SU-DHL-6 (cell line): ENCODE measurements at regions not wholly inside any gene's neighbourhood (a gene's known extent, or its start where the extent isn't known, plus 50 kb on each side); places are given as distances from the start of the nearest gene placed in this dataset.

Experiments
- H2AFZ ChIP-seq: fragments of 200-600 bp; sonication (generic); 2 replicates; pipeline ENCODE4 v1.6.1; 2014; ENCODE audit warnings: low read depth, mild to moderate bottlenecking, moderate library complexity, mixed read lengths, antibody characterized with exemption, low read length; ENCODE audit not compliant: severe bottlenecking
- H3F3A ChIP-seq: fragments of 200-600 bp; shearing (Covaris generic); 2 replicates; pipeline ENCODE4 v1.6.0; 2016; ENCODE audit warnings: antibody characterized with exemption, mild to moderate bottlenecking; ENCODE audit not compliant: insufficient read depth
- H3K27ac ChIP-seq: fragments of 200-600 bp; sonication (generic); 2 replicates; pipeline ENCODE4 v1.5.1; 2016; ENCODE audit warnings: low read depth, mild to moderate bottlenecking, low read length, moderate library complexity, mixed read lengths
- H3K27me3 ChIP-seq: fragments of 200-600 bp; sonication (generic), shearing (Covaris generic); 2 replicates; pipeline ENCODE4 v1.6.0; 2014; ENCODE audit warnings: mild to moderate bottlenecking, low read length
- H3K36me3 ChIP-seq: fragments of 200-600 bp; sonication (generic); 2 replicates; pipeline ENCODE4 v1.6.1; 2014; ENCODE audit warnings: mild to moderate bottlenecking, low read length, mixed read lengths
- H3K4me2 ChIP-seq: fragments of 300-600, 200-600 bp; shearing (Covaris generic), sonication (generic); 2 replicates; pipeline ENCODE4 v1.6.0; 2014; ENCODE audit warnings: low read length, low read depth, mild to moderate bottlenecking; ENCODE audit not compliant: poor library complexity, severe bottlenecking
- H3K4me3 ChIP-seq: fragments of 200-600 bp; sonication (generic); 2 replicates; pipeline ENCODE4 v1.5.1; 2014; ENCODE audit warnings: antibody characterized with exemption, low read length, mild to moderate bottlenecking, mixed read lengths; ENCODE audit not compliant: insufficient read depth, poor library complexity, severe bottlenecking
- H3K79me2 ChIP-seq: fragments of 200-600 bp; sonication (generic); 2 replicates; pipeline ENCODE4 v1.6.1; 2014; ENCODE audit warnings: mild to moderate bottlenecking, low read length, moderate library complexity; ENCODE audit not compliant: insufficient read depth
- H3K9ac ChIP-seq: fragments of 200-600 bp; sonication (generic); 2 replicates; pipeline ENCODE4 v1.7.0; 2014; ENCODE audit warnings: mild to moderate bottlenecking, low read length
- H3K9me2 ChIP-seq: fragments of 200-600 bp; sonication (generic); replicated peaks from 2 replicates; pipeline ENCODE4 v1.6.1; 2014; ENCODE audit warnings: low read length; ENCODE audit not compliant: insufficient read depth
- H3K9me3 ChIP-seq: fragments of 200-600 bp; sonication (generic); 2 replicates; pipeline ENCODE4 v1.6.1; 2014; ENCODE audit warnings: low read length, mixed read lengths; ENCODE audit not compliant: insufficient read depth
- H4K20me1 ChIP-seq: fragments of 200-600 bp; sonication (generic); 2 replicates; pipeline ENCODE4 v1.6.1; 2014; ENCODE audit warnings: low read depth, mild to moderate bottlenecking, antibody characterized with exemption, low read length, moderate library complexity, mixed read lengths
- EZH2phosphoT487 ChIP-seq: fragments of 200-600 bp; sonication (generic), shearing (Covaris generic); conservative IDR thresholded peaks from 2 replicates; pipeline ENCODE4 v1.6.1; 2018; ENCODE audit warnings: mild to moderate bottlenecking, antibody characterized with exemption, low read length, moderate library complexity, mixed read lengths
- TF ChIP-seq, protein P1 (sequence below): fragments of 200-600 bp; sonication (generic); IDR thresholded peaks from one replicate; pipeline ENCODE4 v1.5.1; 2017; ENCODE audit warnings: antibody characterized with exemption, mild to moderate bottlenecking, low read length, moderate library complexity; ENCODE audit not compliant: insufficient read depth, poor library complexity, severe bottlenecking

DNA sequence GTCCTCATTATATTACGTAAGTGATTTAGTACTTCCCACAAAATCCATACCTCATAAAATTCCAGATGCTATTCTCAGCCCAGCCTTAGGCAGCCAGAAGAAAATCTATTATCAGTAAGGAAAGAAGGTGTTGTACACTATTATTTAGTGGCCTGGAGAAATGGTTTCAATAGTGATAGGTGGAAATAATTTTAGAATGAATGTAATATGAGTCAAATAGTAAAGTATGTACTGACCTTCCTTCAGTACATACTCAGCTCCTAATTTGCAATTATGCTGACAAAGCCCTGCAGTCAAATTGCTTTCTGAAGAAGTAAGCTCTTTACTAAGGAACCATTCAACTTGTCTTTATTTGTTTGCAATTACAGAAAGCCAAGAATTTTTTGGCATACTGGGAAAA is 409.2 kb downstream of the HTR1A start:
- Histone ChIP-seq H4K20me1 (no peaks in the 10 kb centered on the region), H3K36me3 (no peaks in the 10 kb centered on the region), H3K9me2 (no peaks in the 10 kb centered on the region), H3K4me2 (no peak overlapping the region), H3K9me3 (no peaks in the 10 kb centered on the region), H3K4me3 (no peak overlapping the region), H3K9ac (no peak overlapping the region), H3F3A (no peaks in the 10 kb centered on the region), H3K27me3 (no peaks in the 10 kb centered on the region), H3K27ac (no peak overlapping the region), H2AFZ (no peak overlapping the region), H3K79me2 (no peaks in the 10 kb centered on the region)
- TF ChIP-seq, protein P1, sequence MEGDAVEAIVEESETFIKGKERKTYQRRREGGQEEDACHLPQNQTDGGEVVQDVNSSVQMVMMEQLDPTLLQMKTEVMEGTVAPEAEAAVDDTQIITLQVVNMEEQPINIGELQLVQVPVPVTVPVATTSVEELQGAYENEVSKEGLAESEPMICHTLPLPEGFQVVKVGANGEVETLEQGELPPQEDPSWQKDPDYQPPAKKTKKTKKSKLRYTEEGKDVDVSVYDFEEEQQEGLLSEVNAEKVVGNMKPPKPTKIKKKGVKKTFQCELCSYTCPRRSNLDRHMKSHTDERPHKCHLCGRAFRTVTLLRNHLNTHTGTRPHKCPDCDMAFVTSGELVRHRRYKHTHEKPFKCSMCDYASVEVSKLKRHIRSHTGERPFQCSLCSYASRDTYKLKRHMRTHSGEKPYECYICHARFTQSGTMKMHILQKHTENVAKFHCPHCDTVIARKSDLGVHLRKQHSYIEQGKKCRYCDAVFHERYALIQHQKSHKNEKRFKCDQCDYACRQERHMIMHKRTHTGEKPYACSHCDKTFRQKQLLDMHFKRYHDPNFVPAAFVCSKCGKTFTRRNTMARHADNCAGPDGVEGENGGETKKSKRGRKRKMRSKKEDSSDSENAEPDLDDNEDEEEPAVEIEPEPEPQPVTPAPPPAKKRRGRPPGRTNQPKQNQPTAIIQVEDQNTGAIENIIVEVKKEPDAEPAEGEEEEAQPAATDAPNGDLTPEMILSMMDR, result no peak
- no peak for TF ChIP-seq EZH2phosphoT487

DNA sequence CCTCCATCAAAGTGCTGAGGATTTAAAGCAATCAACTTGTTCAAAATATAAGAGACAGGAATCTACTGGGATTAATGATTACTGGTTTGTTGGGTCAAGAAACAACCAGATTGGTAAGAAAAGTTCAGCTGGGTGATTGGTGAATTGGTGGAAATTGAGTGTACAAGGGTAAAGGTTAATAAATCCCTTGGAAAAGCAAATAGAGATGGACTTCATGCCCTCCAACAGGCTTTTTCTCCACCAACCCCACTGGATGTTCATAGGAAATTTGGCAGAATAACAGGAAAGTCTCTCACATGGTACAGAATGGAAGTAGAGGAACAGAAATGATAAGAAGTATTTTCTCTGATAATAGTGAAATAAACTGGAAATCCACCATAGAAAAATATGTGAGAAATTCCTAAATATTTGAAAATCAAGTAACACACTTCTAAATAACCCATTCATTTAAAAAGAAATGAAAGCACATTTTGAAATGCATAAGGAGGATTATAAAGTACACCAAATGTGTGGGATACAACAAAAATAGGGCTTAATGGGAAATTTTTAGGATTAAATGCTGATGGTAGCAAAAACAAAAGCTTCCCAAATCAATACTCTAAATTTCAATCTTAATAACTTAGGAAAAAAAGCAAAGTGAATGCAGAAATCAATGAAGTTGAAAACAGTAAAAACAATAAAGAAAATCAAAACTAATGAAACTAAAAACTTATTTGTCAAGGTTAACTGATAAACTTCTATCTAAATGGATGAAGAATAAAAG is 426.2 kb downstream of the HTR1A start:
- H3K4me2 ChIP-seq, result no peak overlapping the region
- no peaks in the 10 kb centered on the region for H3K79me2 ChIP-seq
- H3K27ac ChIP-seq, result no peak overlapping the region
- H3K27me3 ChIP-seq, result no peaks in the 10 kb centered on the region
- H3K36me3 ChIP-seq, result no peaks in the 10 kb centered on the region
- no peak for TF ChIP-seq EZH2phosphoT487
- TF ChIP-seq, protein P1, result no peak
- H3K9me3 ChIP-seq, result no peaks in the 10 kb centered on the region
- H3K4me3 ChIP-seq, result no peak overlapping the region
- H2AFZ ChIP-seq, result no peak overlapping the region
- no peaks in the 10 kb centered on the region for H3K9me2 ChIP-seq
- no peak overlapping the region for H3K9ac ChIP-seq
- H4K20me1 ChIP-seq, result no peaks in the 10 kb centered on the region
- no peaks in the 10 kb centered on the region for H3F3A ChIP-seq

DNA sequence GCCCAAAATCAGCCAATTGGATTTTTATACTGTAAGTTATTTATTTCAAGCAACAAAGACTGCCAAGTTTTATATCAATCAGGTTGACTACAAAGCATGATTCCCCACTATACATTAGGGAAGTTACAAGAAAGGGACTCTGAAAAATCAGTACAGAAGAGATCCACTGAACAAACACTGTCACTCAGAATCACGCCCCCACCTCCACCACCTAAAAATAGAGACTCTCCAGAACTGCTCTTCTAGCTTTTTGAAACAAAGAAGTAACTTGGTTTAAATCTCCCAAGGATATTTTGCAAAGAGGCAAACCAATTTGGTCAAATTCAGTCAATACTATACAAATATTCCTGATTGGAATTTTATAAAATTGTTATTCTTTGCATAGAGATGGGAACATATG is 438.0 kb downstream of the HTR1A start:
- no peak overlapping the region for H2AFZ ChIP-seq
- no peak for TF ChIP-seq EZH2phosphoT487
- TF ChIP-seq, protein P1, result no peak
- H3K79me2 ChIP-seq, result no peaks in the 10 kb centered on the region

More for the DNA sequence above, 438.0 kb downstream of the HTR1A start:
- H3K9me2 ChIP-seq, result no peaks in the 10 kb centered on the region
- H3K36me3 ChIP-seq, result no peaks in the 10 kb centered on the region
- no peaks in the 10 kb centered on the region for H3F3A ChIP-seq
- H3K9ac ChIP-seq, result no peak overlapping the region
- no peak overlapping the region for H3K4me2 ChIP-seq
- H3K27me3 ChIP-seq, result no peaks in the 10 kb centered on the region
- no peaks in the 10 kb centered on the region for H3K9me3 ChIP-seq
- no peak overlapping the region for H3K4me3 ChIP-seq
- H4K20me1 ChIP-seq, result no peaks in the 10 kb centered on the region
- no peak overlapping the region for H3K27ac ChIP-seq
